Uterus (tissue), 3 donors: ENCODE measurements at regions not wholly inside any gene's neighbourhood (a gene's known extent, or its start where the extent isn't known, plus 50 kb on each side); places are given as distances from the start of the nearest gene placed in this dataset.
A peak's percentile ranks its signal among the peaks of the same experiment; 100 is the strongest.

Source experiments
- DNase-seq, 2 donors: peaks; one replicate each; pipeline ENCODE4 v3.0.0-alpha.2; 2019 to 2020
- H3K27ac ChIP-seq, 2 donors: fragments of 200-600 bp; sonication (generic); 1 replicate in 1 of 2; 2 replicates in 1 of 2; pipeline ENCODE4 v1.5.1; 2016 to 2018
- H3K27me3 ChIP-seq, 2 donors: fragments of 200-600 bp; sonication (generic); one replicate each; pipeline ENCODE4 v1.5.1; 2018 to 2019; ENCODE audit warnings: control low read depth in 1 of 2
- H3K36me3 ChIP-seq, 2 donors: fragments of 200-600 bp; sonication (generic); one replicate each; pipeline ENCODE4 v1.5.1; 2019; ENCODE audit warnings: control low read depth in 1 of 2
- H3K4me1 ChIP-seq, 2 donors: fragments of 200-600 bp; sonication (generic); one replicate each; pipeline ENCODE4 v1.5.1; 2018 to 2019; ENCODE audit warnings: control low read depth in 1 of 2
- H3K4me3 ChIP-seq, 2 donors: fragments of 200-600 bp; sonication (generic); 1 replicate in 1 of 2; 2 replicates in 1 of 2; pipeline ENCODE4 v1.5.1; 2018 to 2019; ENCODE audit warnings: mild to moderate bottlenecking in 1 of 2
- H3K9me3 ChIP-seq, 2 donors: fragments of 200-600 bp; sonication (generic); one replicate each; pipeline ENCODE4 v1.5.1; 2019; ENCODE audit warnings: control low read depth in 1 of 2
- POLR2A ChIP-seq, 2 donors: fragments of 450-650 bp; IDR thresholded peaks; one replicate each; pipeline ENCODE4 v1.6.1; 2016; ENCODE audit warnings: antibody characterized with exemption in 2 of 2, mild to moderate bottlenecking in 1 of 2, moderate library complexity in 1 of 2
- intact Hi-C: fragments of 100-400 bp; cut with DNase I; formaldehyde crosslinking; loops from one replicate; pipeline ENCODE4 v1.15.1; 2023; ENCODE audit warnings: low total_unique reads
- TF ChIP-seq, protein P1 (sequence below), 4 experiments: fragments of 200-600 bp in 2 of 4; fragments of 450-650 bp in 2 of 4; sonication (generic) in 2 of 4; IDR thresholded peaks; one replicate each; pipeline ENCODE4 v1.5.1; 2016 to 2019; ENCODE audit warnings: antibody characterized with exemption in 4 of 4, mild to moderate bottlenecking in 2 of 4, moderate library complexity in 1 of 4
- donor health status: DM: yes; HTN: yes; CAD: no.

DNA sequence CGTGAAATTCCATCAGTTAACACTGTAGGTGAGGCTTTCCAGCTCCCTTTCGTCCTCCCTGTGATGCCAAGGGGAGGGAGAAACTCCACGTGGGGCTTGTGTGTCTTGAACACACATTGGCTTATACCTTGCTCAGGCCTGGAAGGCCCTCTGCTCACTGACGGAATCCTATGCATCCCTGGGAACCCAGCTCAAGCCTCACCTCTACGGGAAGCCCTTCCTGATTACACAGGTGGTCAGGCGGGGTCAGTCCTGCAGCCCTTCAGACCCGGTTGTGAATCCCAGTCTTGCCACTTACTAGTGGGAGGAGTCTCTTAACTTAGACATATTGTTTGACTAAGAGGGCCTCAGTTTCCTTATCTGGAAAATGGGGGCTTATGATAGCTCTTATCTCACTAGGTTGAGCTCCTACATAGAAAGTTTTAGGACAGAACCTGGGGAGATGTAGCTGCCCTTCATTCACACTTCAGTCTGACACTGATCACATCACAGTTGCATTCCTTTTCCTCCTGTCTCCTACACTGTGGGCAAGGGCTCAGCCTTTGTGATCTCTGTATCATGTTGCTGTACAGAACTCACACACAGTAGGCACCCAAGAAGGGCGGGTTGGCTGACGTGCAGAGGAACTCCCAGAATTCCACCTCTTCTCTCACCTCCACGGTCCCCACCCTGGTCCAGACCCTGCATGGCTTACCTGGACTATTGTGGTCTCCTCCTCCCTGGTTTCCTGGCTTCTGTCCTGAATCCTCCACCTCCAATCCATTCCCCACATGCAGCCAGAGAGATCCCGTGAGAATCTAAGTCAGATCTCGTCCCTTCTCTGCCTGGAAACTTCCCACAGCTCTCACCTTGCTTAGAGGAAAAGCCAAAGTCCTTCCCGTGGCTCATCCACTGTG lies 129.6 kb downstream of the CEBPB start:
- Histone ChIP-seq H3K4me1 (peaks cover 8 to 9% of the 10 kb centered on the region in 2 donors), H3K27me3 (no peaks in the 10 kb centered on the region), H3K27ac (peak overlapping the region; percentile 94 to 96), H3K4me3 (peak overlapping the region; percentile 40 to 43), H3K36me3 (no peaks in the 10 kb centered on the region), H3K9me3 (no peaks in the 10 kb centered on the region)
- no peak for DNase-seq
- intact Hi-C loops, result no loop called here
- TF ChIP-seq POLR2A (IDR thresholded peaks at IDR 0.05), result no peak
- TF ChIP-seq, protein P1, sequence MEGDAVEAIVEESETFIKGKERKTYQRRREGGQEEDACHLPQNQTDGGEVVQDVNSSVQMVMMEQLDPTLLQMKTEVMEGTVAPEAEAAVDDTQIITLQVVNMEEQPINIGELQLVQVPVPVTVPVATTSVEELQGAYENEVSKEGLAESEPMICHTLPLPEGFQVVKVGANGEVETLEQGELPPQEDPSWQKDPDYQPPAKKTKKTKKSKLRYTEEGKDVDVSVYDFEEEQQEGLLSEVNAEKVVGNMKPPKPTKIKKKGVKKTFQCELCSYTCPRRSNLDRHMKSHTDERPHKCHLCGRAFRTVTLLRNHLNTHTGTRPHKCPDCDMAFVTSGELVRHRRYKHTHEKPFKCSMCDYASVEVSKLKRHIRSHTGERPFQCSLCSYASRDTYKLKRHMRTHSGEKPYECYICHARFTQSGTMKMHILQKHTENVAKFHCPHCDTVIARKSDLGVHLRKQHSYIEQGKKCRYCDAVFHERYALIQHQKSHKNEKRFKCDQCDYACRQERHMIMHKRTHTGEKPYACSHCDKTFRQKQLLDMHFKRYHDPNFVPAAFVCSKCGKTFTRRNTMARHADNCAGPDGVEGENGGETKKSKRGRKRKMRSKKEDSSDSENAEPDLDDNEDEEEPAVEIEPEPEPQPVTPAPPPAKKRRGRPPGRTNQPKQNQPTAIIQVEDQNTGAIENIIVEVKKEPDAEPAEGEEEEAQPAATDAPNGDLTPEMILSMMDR (IDR thresholded peaks at IDR 0.05), result no peak

DNA sequence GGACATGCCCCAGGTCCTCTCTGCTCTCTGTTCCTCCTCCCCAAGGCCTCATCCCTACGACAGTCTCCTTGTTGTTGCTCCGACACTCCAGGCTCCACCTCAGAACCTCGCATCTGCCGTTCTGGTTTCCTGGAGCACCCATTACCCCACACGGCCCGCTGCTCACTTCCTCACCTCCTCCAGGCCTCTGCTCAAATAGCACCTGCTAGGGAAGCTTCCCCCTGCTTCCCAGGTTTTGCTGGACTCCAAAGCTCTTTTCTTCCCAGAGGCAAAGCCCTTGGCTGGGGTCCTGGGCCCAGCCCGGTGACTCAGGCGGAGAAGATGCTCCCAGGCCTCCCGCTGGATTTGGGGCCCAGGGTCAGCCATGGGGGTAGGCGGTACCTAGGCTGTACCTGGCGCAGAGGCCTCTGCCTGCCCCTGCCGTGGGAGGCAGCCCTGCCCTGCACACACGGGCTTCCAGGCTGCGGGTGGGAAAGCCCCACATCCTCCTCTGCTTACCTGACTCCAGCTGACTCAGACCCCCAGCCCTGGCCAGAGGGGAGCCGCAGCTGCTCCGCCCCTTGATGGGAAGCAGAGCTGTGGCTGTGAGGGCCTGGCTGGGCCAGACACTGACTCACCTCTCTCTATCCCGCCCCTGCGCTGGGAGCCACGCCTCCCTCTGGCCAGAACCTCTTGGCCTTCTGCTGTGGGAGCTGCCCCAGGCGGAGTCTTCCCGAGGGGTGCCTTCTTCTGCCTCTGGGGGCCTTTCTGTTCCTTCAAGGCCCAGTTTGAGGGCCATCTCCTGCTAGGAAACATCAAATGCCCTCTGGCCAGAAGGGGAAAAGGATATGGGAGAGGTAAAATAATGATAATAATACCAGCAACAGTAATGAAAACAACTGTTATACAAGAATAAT lies 130.5 kb downstream of the CEBPB start:
- Histone ChIP-seq H3K27me3 (no peaks in the 10 kb centered on the region), H3K27ac (peak overlapping the region; percentile 94 to 96), H3K4me1 (peaks cover 8 to 9% of the 10 kb centered on the region in 2 donors), H3K4me3 (peak overlapping the region; percentile 40 to 43), H3K36me3 (no peaks in the 10 kb centered on the region), H3K9me3 (no peaks in the 10 kb centered on the region)
- TF ChIP-seq, protein P1 (IDR thresholded peaks at IDR 0.05), result peak in 1 of 4 experiments; percentile 28
- TF ChIP-seq POLR2A (IDR thresholded peaks at IDR 0.05), result peak; percentile 86 to 94
- DNase-seq, result peak; percentile 97
- intact Hi-C loops, result no loop called here

DNA sequence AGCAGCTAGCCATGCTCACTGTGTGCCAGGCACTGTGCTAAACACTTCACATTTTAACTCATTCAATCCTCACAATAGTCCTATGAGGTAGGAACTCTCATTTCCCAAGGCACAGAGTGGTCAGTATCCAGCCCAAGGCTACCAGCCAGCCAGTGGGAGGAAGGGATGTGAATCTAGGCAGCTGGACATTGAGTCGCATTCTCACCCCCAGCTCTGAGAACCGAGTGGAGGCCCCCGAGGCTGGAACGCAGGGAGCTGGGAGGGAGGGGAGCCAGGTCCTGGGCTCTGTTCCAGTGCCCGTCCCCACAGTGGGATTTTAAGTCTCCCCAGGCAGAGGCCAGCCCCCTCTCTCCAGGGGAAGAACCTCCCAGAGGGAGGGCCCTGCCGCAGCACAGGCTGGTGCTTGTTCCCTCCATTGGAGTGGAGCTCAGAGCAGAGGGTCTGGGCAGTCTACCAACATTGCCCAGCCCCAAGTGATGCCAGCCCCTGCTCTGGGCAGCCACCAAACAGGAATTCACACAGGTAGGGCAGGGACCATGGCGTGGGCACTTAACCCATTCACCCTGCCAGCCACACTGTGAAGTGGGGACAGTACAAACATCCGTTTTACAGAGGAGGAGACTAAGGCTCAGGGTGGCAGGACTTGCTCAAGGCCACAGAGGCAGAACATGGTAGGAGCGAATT lies 131.3 kb downstream of the CEBPB start:
- intact Hi-C loops, result no loop called here
- Histone ChIP-seq H3K4me3 (peak overlapping the region in 1 of 2 donors; percentile 40), H3K4me1 (peaks cover 8 to 9% of the 10 kb centered on the region in 2 donors), H3K9me3 (no peaks in the 10 kb centered on the region), H3K27me3 (no peaks in the 10 kb centered on the region), H3K36me3 (no peaks in the 10 kb centered on the region), H3K27ac (peak overlapping the region; percentile 94 to 96)
- TF ChIP-seq, protein P1 (IDR thresholded peaks at IDR 0.05), result no peak
- TF ChIP-seq POLR2A (IDR thresholded peaks at IDR 0.05), result no peak
- peak; percentile 59 for DNase-seq

DNA sequence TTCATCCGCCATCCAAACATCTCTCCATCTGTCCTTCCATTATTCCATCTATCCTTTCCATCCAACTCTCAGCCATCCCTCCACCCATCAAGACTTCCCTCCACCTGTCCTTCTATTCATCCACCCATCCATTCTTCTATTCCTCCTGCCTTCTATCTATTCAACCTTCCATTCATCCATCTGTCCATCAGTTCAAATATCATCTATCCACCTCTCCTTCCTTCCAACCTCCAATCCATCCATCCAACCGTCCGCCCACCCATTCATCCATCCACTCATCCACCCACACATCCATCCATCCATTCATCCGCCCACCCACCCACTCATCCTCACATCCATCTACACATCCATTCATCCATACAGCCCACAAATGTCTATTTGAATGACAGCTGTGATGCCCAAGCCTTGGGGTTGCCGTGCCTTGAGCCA lies 132.1 kb downstream of the CEBPB start:
- H3K4me1 ChIP-seq, result peaks cover 8 to 9% of the 10 kb centered on the region in 2 donors
- H3K27ac ChIP-seq, result peak overlapping the region; percentile 94 to 96
- TF ChIP-seq, protein P1 (IDR thresholded peaks at IDR 0.05), result no peak
- no peak for TF ChIP-seq POLR2A (IDR thresholded peaks at IDR 0.05)
- H3K36me3 ChIP-seq, result no peaks in the 10 kb centered on the region
- intact Hi-C loops, result no loop called here
- H3K27me3 ChIP-seq, result no peaks in the 10 kb centered on the region
- DNase-seq, result no peak
- no peak overlapping the region for H3K4me3 ChIP-seq
- no peaks in the 10 kb centered on the region for H3K9me3 ChIP-seq
